Amygdala (tissue), 56 donors: ENCODE measurements at regions not wholly inside any gene's neighbourhood (a gene's known extent, or its start where the extent isn't known, plus 50 kb on each side); places are given as distances from the start of the nearest gene placed in this dataset.
"Not testable (repeated sequence)": the region's sequence is repeated elsewhere in the genome, so short reads cannot be mapped to it uniquely, and the experiment has no call there.

Source experiments
- DNase-seq, 56 donors: peaks; one replicate each; lab custom pipeline; 2025; lab: John Stamatoyannopoulos, UW

GRCh38 chr3:18086078-18086477, 339.1 kb downstream of the SATB1 start:
- peak in 13 of 56 donors; percentile 0 to 48 (median 10) for DNase-seq

GRCh38 chr3:18085429-18085828, 339.7 kb downstream of the SATB1 start:
- DNase-seq = no peak

- not testable (repeated sequence) for DNase-seq
Observed at GRCh38 chr3:18083273-18083590, 340.8 kb upstream of the TBC1D5 start.

- no peak for DNase-seq
Observed at GRCh38 chr3:18082551-18083272, 340.3 kb upstream of the TBC1D5 start.

GRCh38 chr3:18080198-18080689, 337.8 kb upstream of the TBC1D5 start:
- no peak for DNase-seq

- no peak for DNase-seq
Observed at GRCh38 chr3:18079739-18080138, 337.3 kb upstream of the TBC1D5 start.

- no peak for DNase-seq
Observed at GRCh38 chr3:18079062-18079461, 336.6 kb upstream of the TBC1D5 start.

GRCh38 chr3:18077128-18077840, 334.9 kb upstream of the TBC1D5 start:
- no peak for DNase-seq

- DNase-seq = no peak
Observed at GRCh38 chr3:18076301-18076700, 333.9 kb upstream of the TBC1D5 start.

GRCh38 chr3:18075799-18076198, 333.4 kb upstream of the TBC1D5 start:
- DNase-seq = no peak

- DNase-seq = no peak
Observed at GRCh38 chr3:18071833-18072232, 329.4 kb upstream of the TBC1D5 start.

- no peak for DNase-seq
Observed at GRCh38 chr3:18070944-18071343, 328.5 kb upstream of the TBC1D5 start.

GRCh38 chr3:18070231-18070630, 327.8 kb upstream of the TBC1D5 start:
- DNase-seq = no peak

- no peak for DNase-seq
Observed at GRCh38 chr3:18069568-18069967, 327.1 kb upstream of the TBC1D5 start.

- no peak for DNase-seq
Observed at GRCh38 chr3:18066899-18067582, 324.6 kb upstream of the TBC1D5 start.

- DNase-seq = no peak
Observed at GRCh38 chr3:18064586-18064985, 322.2 kb upstream of the TBC1D5 start.

- no peak for DNase-seq
Observed at GRCh38 chr3:18062657-18063025, 320.2 kb upstream of the TBC1D5 start.

- no peak for DNase-seq
Observed at GRCh38 chr3:18061737-18062656, 319.6 kb upstream of the TBC1D5 start.

- DNase-seq = no peak
Observed at GRCh38 chr3:18058666-18059065, 316.2 kb upstream of the TBC1D5 start.

- DNase-seq = no peak
Observed at GRCh38 chr3:18057471-18058091, 315.1 kb upstream of the TBC1D5 start.
